HG03103 (cell line): ENCODE measurements at regions not wholly inside any gene's neighbourhood (a gene's known extent, or its start where the extent isn't known, plus 50 kb on each side); places are given as distances from the start of the nearest gene placed in this dataset.
"Not testable (repeated sequence)": the region's sequence is repeated elsewhere in the genome, so short reads cannot be mapped to it uniquely, and the experiment has no call there.

ENCODE experiments used
- ATAC-seq: cut with Tn5 transposase; IDR thresholded peaks from one replicate; pipeline ENCODE4 v1.9.1; 2021; ENCODE audit warnings: low read depth; ENCODE audit not compliant: unreplicated experiment

GRCh38 chrX:115966920-115967319 lies 203.6 kb upstream of the AGTR2 start:
- ATAC-seq = no peak

DNA sequence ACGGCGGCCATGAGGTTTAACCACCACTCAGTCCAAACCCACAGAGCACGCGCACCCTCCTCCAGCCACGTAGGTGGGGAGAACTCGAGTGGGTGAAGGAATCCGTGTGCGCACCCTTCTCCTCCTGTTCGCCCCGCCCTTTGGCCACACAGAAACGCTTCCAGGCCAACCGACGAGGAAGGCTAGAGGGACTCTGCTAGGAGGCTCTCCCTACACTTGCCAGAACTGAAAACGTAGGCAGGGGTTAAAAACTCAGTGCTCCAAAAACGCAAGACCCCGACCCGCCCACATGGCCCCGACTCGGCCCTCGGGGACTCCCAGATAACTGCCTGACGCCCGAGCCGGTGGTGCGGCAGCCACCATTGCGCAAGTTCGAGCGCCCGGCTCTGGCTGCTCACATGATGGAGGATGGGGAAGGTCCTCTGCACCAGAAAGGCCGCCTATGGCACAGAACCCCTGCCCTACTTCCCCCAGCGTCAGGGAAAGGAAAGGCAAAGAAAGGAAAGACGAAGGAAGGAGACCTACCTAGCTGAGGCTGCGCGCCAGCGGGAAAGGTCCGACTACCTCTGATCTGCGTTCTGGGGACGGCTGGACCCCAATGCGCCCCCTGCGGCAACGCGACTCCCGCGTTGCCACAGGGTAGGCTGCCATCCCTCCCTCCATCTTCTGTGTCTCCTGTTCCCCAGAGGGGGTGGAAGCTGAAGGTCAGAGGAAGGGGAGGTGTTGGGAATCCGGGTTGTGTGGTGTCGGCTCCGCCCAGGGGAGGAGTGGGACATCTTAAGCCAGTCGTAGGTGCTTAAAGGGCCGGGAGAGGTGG lies 201.9 kb upstream of the AGTR2 start:
- ATAC-seq = peak; percentile 61

- ATAC-seq = no peak
These were observed 199.8 kb upstream of the AGTR2 start for GRCh38 chrX:115970718-115971117.

GRCh38 chrX:115972717-115973116 lies 197.8 kb upstream of the AGTR2 start:
- ATAC-seq = no peak

GRCh38 chrX:115978068-115978467 lies 192.5 kb upstream of the AGTR2 start:
- ATAC-seq = no peak

DNA sequence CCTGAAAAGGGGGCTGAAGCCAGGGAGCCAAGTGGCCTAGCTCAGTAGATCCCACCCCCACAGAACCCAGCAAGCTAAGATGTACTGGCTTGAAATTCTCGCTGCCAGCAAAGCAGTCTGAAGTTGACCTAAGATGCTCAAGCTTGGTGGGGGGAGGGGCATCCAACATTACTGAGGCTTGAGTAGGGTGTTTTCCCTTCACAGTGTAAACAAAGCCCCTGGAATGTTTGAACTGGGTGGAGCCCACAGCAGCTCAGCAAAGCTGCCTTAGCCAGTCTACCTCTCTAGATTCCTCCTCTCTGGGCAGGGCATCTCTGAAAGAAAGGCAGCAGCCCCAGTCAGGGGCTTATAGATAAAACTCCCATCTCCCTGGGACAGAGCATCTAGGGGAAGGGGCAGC lies 187.4 kb upstream of the AGTR2 start:
- not testable (repeated sequence) for ATAC-seq

DNA sequence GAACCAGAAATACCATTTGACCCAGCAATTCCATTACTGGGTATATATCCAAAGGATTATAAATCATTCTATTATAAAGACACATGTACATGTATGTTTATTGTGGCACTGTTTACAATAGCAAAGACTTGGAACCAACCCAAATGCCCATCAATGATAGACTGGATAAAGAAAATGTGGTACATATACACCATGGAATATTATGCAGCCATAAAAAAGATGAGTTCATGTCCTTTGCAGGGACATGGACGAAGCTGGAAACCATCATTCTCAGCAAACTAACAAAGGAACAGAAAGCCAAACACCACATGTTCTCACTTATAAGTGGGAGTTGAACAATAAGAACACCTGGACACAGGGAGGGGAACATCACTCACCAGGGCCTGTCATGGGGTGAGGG lies 183.1 kb upstream of the AGTR2 start:
- ATAC-seq = not testable (repeated sequence)

- no peak for ATAC-seq
These were observed 181.7 kb upstream of the AGTR2 start for GRCh38 chrX:115988825-115989224.

- no peak for ATAC-seq
These were observed 180.9 kb upstream of the AGTR2 start for GRCh38 chrX:115989686-115990085.

DNA sequence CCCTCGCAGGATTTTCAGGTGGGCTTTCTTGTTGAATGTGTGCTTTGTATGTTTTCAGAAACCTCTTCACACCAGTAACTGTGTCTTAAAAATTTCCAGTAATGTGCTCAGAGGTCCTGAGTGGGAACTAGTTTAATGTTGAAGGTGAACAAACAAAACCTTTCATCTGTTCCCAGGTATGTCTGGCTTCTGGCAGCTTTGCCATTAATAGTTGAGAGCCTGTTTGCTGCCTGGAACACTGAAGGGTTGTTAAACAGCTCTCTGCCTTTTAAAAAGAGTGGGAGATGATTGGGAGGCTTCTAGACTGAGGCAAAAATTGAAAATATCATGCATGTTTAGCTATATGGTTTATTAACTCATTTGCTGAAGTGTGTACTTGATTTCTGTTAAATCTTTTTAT lies 161.2 kb upstream of the AGTR2 start:
- ATAC-seq = peak; percentile 1

- ATAC-seq = peak; percentile 83
These were observed 160.5 kb upstream of the AGTR2 start for GRCh38 chrX:116009861-116010710.

DNA sequence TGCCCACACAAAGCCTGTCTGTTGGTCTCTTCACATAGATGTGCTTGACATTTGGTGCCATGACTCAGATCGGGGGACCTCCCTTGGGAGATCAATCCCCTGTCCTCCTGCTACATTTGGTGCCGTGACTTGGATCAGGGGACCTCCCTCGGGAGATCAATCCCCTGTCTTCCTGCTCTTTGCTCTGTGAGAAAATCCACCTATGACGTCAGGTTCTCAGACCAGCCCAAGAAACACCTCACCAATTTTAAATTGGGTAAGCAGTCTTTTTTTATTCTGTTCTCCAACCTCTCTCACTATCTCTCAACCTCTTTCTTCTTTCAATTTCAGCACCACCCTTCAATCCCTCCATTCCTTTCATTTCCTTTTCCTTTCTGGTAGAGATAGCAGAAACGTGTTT lies 159.6 kb upstream of the AGTR2 start:
- no peak for ATAC-seq

DNA sequence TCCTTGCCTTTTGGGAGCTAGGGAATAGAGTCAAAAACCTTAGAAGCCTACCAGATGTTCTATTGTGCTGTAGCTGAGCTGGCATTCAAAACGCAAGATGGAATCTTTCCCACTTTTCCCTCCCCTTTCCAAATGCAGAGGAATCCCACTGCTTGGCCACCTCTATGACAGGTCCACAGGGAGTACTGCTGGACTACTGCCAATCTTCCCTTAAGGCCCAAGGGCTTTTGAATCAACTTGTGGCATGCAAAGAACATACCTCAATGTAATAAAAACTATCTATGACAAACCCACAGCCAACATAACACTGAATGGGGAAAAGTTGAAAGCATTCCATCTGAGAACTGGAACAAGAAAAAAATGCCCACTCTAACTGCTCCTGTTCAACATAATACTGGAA lies 139.2 kb upstream of the AGTR2 start:
- ATAC-seq = no peak
